Thoracic aorta (tissue), 2 donors: ENCODE measurements at regions not wholly inside any gene's neighbourhood (a gene's known extent, or its start where the extent isn't known, plus 50 kb on each side); places are given as distances from the start of the nearest gene placed in this dataset.

Source experiments
- ATAC-seq: fragments of 150-250 bp; one replicate; pipeline ENCODE4 v1.8.0; 2017; ENCODE audit warnings: low read depth; ENCODE audit not compliant: insufficient number of reproducible peaks, low FRiP score
- DNase-seq: peaks from one replicate; pipeline ENCODE4 v3.0.0-alpha.2; 2020; ENCODE audit warnings: low spot score
- H3K27ac ChIP-seq, 2 donors: fragments of 200-600 bp; sonication (generic); 1 replicate in 1 of 2; 2 replicates in 1 of 2; pipeline ENCODE4 v1.5.1; 2016; ENCODE audit warnings: mild to moderate bottlenecking in 2 of 2, moderate library complexity in 2 of 2
- H3K27me3 ChIP-seq: fragments of 200-600 bp; sonication (generic); replicated peaks from 2 replicates; pipeline ENCODE4 v1.6.0; 2016; ENCODE audit warnings: mild to moderate bottlenecking; ENCODE audit not compliant: insufficient read depth
- H3K36me3 ChIP-seq: fragments of 200-600 bp; sonication (generic); one replicate; pipeline ENCODE4 v1.5.1; 2016
- H3K4me1 ChIP-seq, 2 donors: fragments of 200-600 bp; sonication (generic); 1 replicate in 1 of 2; 2 replicates in 1 of 2; pipeline versions ENCODE4 v1.5.1 to v1.6.0; 2016; ENCODE audit warnings: low read depth in 2 of 2, mild to moderate bottlenecking in 1 of 2; ENCODE audit not compliant: control insufficient read depth in 1 of 2
- H3K4me3 ChIP-seq: fragments of 200-600 bp; sonication (generic); 2 replicates; pipeline ENCODE4 v1.5.1; 2016; ENCODE audit warnings: mild to moderate bottlenecking
- H3K9me3 ChIP-seq: fragments of 200-600 bp; sonication (generic); 2 replicates; pipeline ENCODE4 v1.5.1; 2016
- CTCF ChIP-seq: fragments of 200-600 bp; sonication (generic); IDR thresholded peaks from one replicate; pipeline ENCODE4 v1.5.1; 2019; ENCODE audit warnings: antibody characterized with exemption

GRCh38 chr1:147826259-147826658 is 65.9 kb upstream of the GJA5 start:
- no peak for DNase-seq
- no peak for TF ChIP-seq CTCF
- ATAC-seq = no peak
- Histone ChIP-seq H3K36me3 (no peaks in the 10 kb centered on the region), H3K4me3 (no peak overlapping the region), H3K4me1 (peaks cover 0 to 7% of the 10 kb centered on the region in 2 donors), H3K27ac (no peak overlapping the region), H3K9me3 (no peaks in the 10 kb centered on the region), H3K27me3 (no peaks in the 10 kb centered on the region)

GRCh38 chr1:147833231-147833860 is 69.2 kb upstream of the GJA8 start:
- ATAC-seq (no peak), DNase-seq (no peak)
- TF ChIP-seq CTCF = no peak
- H3K27me3 ChIP-seq = no peaks in the 10 kb centered on the region
- no peaks in the 10 kb centered on the region for H3K9me3 ChIP-seq
- no peak overlapping the region for H3K4me3 ChIP-seq
- no peaks in the 10 kb centered on the region for H3K4me1 ChIP-seq
- no peak overlapping the region for H3K27ac ChIP-seq
- H3K36me3 ChIP-seq = no peaks in the 10 kb centered on the region

- Histone ChIP-seq H3K4me3 (no peak overlapping the region), H3K27ac (no peak overlapping the region), H3K4me1 (no peaks in the 10 kb centered on the region), H3K36me3 (no peaks in the 10 kb centered on the region), H3K9me3 (no peaks in the 10 kb centered on the region), H3K27me3 (no peaks in the 10 kb centered on the region)
- ATAC-seq (no peak), DNase-seq (no peak)
- TF ChIP-seq CTCF = no peak
Measured at GRCh38 chr1:147834181-147834580, 68.4 kb upstream of the GJA8 start.

GRCh38 chr1:147834810-147835209 is 67.8 kb upstream of the GJA8 start:
- no peaks in the 10 kb centered on the region for H3K4me1 ChIP-seq
- no peak for ATAC-seq

More at GRCh38 chr1:147834810-147835209, 67.8 kb upstream of the GJA8 start:
- no peak for TF ChIP-seq CTCF
- H3K9me3 ChIP-seq = no peaks in the 10 kb centered on the region
- H3K4me3 ChIP-seq = no peak overlapping the region
- H3K27ac ChIP-seq = no peak overlapping the region
- no peaks in the 10 kb centered on the region for H3K36me3 ChIP-seq
- DNase-seq = no peak
- no peaks in the 10 kb centered on the region for H3K27me3 ChIP-seq
